Mucosa of gallbladder (tissue), 1 donor: ENCODE measurements at regions not wholly inside any gene's neighbourhood (a gene's known extent, or its start where the extent isn't known, plus 50 kb on each side); places are given as distances from the start of the nearest gene placed in this dataset.

Experiments used
- DNase-seq: peaks from one replicate; pipeline ENCODE4 v3.0.0-alpha.2; 2020; ENCODE audit warnings: low spot score
- donor health status: DM: no; HTN: no; CAD: no.

DNA sequence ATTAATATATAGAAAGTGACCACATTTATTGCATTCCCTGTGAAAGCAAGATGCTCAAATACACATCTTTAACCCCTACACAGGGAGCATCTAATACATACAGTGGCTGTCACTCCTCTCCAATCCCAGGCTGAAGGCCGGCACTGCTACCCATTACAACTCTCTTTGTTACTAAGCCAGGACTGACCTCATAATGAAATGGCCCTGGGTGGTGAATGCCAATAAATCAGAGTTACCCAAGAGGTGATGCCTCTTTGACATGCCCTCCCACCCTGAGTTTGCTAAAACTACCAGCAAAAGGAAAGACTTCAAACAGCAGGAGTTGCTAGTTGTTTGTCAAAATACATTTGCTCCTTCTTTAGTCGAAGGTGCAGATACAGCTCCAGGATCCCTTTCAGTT is 214.2 kb downstream of the FOXA2 start:
- DNase-seq = no peak

DNA sequence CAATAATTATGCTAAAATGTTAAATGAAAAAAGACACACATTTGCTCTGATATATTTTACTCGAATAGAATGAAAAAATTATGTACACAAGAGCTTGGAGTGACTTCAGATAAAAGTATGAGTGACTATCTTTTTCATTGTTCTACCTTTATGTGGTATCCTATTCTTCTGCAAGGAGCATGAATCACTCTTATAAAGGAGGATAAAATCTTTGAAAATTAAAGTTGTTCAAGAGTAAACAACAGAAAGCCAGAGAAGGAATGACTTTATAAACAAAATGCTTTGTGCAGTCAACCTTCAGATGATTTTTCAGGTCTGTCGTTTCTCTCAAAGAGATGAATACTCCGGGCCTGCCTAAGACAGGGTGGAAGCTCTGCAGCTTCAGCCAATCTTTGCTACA is 215.3 kb downstream of the FOXA2 start:
- DNase-seq = no peak

DNA sequence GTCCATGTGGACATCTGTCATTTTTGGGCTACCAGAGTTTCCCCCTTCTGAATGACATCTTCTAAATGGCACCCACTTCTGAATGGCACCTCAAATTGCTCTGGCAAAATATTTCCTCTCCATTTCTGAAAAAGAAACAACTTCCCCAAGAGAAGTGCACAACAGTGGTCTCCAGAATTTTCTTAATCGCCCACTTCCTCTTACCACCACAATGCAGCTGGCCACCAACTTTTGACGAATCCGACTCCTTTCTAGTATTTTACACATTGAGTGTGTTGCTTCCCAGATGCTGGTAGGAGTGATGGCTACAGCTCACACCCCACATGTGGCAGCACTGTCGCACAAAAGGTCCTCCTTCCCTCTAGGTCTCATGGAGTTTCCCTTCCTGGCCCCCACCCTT is 216.1 kb downstream of the FOXA2 start:
- no peak for DNase-seq

DNA sequence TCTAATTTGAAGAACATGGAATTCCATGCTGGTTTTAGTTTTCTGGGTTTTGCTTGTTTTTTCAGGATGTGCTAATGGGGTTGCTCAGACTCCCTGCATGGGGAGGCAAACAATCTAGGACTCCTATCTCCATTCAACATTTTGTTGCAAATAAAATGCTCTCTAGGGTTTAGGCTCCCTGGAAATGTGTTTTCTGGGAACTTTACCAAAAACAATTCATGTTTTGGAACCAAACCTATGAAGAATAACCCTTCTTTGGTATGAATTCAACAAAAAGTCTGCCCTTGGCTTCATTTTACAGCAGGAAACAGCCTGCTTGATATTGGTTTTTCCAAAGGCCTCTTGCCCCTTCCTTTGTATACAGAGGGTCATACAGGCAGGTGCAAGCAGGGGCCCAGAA is 217.7 kb downstream of the FOXA2 start:
- no peak for DNase-seq

DNA sequence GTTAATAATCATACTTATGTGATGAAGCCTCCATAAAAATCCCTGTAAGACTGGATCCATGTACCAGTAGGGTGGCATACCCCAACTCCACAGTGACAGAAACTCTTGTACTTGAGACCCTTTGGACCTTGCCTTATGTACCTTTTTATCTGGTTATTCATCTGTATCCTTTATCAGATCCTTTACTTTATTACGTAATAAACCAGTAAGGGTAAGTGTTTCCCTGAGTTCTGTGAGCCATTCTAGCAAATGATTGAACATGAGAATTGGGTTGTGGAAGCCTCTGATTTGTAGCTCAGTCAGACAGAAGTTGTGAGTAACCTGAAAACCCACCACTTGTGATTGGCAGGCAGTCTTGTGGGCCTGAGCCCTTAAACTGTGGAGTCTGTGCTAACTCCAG is 229.7 kb downstream of the FOXA2 start:
- no peak for DNase-seq

DNA sequence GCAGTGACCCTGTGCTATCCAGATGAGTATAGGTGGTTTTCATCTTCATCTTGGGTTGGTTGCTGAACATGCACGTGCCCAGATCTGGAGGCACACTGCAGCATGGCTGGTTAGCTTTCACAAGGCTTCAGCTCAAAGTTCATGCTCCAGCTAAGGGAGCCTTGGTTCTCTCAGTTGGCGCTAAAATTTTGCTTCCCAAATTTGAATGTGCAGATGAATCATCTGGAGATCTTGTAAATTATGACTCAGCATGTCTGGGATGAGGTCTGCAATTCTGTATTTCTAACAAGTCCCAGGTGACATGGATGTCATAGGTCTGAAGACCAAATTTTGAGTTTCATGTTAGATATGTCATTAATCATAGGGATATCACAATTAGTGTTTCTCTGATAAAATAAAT is 230.8 kb downstream of the FOXA2 start:
- DNase-seq = no peak

DNA sequence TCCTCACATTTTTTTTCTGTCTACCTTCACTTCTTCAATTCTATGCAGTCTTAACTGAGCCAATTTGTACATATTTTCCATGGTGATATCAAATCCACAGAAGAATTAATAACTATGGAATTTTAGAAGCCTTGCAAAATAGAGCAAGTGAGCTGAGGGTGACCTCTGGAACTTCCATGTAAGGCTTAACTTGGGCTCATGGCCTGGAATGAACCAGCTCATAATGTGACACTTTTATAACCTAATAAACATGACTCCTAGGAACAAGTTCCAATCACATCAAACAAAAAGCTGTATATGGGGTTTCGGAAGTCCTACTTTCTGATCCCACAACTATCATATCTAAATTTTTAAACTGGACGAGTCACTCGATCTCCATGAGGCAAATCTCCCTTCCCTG is 232.4 kb downstream of the FOXA2 start:
- no peak for DNase-seq

DNA sequence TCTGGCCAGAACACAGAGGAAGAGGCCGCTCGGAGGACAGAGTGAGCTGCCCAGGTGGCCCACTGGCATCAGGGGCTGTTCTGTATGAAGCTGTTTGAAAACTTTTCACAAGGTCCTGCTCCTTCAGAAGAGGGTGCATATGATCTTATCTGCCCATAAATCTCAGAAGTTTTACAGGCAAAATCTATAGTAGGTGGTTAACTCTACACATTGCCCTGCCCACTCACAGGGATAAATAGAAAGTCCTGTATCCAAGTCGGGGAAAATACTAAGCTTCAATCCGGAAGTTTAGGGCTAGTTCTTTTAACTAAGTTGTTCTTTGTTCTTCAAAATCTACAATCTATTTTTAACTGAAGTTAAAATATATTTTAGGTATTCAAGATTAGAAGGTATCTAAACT is 233.7 kb downstream of the FOXA2 start:
- DNase-seq = no peak

DNA sequence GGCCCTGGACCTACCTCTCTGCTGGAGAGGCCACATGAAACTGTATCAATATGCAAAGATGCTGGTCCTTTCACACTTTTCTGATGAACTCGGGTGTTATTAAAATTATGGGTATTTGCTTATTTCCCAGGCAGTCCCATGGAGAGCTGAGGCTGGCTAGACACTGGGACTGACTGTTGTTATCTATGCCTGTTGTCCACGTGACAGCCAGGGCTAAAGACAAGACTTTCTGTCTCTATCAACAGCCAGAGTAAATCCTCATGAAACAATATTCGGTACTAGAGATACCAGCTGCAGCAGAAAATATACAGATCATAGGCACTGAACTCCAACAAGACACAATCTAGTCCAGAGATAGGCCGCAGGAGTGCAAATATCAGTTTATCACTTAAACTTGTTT is 236.4 kb downstream of the FOXA2 start:
- no peak for DNase-seq

DNA sequence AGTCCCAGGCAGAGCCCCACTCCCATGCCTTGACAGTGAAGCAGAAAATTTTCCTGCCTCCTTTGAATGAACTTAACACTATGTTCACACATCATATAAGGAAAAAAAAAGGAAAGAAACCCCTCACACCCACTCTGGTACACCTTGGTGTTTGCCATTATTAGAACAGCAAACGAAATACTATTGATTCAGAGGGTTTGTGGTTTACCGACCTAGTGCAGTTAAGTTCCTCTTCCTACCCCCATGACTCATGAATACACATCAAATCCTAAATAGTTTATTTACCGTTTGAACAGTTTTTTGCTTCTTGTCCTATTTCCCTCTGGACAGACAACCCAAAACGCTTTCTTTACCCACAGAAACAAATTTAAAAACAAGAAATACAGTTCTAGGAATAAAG is 237.7 kb downstream of the FOXA2 start:
- DNase-seq = no peak

DNA sequence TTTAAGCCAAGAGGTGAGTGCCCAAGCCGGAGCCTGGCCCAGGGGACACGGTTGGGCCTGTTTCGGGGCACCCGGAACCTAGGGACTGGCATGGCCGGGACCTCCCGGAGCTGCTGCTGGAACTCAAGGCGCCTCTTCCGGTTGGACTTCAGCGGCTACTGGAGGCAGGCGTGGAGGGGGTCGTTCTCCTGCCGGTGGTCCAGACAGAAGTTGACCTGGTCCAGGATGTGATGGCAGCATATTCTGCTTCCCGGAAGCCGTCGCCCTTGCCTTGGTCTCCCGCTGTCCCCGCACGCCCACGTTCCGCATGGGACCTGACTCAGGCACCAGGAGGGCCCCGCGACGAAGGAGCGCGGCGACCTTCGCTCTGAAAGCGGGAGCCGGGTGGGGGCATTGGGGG is 240.8 kb downstream of the FOXA2 start:
- DNase-seq = no peak

DNA sequence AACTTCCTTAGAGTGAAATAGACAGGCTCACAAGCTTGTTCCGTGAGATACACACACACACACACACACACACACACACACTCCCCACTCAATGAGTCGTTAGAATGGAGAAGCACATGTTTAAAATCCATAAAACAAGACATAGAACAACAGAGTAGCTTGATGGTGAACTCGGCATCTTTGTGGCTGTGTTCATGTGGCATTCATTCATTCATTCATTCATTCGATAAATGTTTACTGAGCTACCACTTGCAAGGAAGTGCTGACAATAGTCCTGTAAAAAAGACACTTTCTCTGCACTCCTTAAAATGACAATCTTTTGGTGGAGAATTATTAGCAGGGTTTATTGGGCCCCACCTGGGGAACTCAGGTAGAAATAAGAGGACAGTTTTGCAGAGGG is 242.0 kb downstream of the FOXA2 start:
- no peak for DNase-seq

DNA sequence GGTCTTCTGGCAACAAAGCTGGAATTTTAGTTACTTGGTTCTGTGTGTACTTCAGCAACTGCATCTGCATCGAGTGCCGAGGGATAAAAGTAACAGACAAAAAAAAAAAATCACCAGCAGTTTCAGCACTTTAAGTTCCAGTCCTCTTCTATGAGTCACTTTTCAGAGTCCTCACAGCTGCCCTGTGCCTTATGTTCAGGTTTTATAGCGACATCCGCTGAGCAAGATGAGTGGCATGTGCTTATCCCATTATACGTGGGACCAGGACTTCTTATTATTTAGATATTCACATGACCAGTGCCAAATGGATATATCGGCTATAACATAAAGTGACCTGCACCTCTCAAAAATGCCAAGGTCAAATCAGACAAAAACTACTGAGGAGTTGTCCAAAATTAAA is 242.9 kb downstream of the FOXA2 start:
- no peak for DNase-seq

DNA sequence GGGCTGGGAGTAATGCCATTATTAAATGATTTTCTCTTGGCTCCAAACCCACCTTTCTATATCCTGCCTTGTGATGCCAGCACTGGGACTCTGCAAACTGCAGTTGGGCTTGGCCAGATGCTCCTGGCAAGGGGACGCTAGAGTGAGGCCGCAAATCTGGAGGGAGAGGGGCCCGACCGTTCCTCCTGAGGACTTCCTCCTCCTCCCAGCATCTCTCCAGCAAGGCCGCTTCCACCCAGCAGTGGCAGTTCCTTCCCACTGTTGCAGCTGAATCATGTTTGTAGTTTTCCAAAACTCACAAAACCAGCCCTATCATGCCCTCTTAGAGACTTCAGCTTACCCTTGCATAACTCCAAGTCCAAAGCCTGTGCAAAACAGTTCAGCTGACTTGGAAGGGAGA is 244.4 kb downstream of the FOXA2 start:
- DNase-seq = no peak

DNA sequence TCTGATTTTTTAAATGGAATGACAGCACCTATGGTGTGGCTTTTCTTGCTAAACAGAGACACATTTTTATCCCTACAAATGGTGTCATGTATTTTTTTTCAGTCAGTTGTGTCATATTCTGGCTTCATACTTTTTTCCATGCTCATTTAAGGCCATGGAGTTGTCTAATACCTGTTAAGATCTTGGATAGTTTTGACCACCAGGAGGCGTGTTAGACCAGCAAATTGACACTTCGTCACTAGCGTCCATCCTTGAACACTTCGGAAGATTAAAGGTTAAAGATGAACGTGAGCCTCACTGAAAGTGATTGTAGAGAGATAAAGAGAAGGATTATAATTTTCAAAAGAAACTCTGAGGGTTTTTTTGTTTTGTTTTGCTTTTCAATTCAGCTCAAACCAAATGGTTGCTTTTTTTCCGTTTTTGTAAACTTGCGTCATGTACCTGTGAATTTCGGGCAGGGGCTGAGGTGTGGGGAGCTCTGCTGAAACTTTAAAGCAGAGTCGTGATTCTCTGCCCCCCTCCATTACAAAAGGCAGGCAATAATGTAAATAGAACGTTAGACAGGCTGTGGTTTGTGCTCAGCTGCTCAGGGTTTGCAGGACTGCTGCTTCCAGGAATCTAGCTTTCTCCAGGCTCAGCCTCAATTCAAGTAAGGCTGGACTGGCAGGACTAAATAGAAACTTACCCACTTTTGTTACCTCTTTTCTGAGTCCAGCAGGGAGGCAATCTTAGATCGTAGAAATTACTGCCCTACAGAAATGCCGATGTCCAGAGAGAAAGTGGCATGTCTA is 245.1 kb downstream of the FOXA2 start:
- DNase-seq = peak; percentile 48

DNA sequence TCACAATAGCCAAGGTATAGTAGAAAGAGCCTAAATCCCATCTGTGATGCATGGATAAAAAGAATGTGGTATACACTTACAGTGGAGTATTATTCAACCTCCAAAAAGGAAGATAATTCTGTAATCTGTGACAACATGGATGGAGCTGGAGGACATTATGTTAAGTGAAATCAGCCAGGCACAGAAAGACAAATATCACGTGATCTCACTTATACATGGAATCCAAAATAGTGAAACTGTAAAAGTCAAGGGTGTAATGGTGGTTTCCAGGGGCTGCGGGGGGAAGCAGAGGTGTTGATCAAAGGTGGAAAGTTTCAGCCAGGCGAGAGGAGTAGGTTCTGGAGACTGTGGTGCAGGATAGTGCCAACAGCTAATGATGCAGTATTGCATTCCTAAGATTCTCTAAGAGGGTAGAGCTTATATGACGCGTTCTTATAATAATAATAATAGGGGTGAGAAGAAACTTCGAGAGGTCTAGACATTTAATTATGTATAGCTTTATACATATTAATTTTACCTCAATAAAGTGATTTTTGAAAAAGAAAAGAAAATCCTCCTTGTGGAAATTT is 246.1 kb downstream of the FOXA2 start:
- no peak for DNase-seq

DNA sequence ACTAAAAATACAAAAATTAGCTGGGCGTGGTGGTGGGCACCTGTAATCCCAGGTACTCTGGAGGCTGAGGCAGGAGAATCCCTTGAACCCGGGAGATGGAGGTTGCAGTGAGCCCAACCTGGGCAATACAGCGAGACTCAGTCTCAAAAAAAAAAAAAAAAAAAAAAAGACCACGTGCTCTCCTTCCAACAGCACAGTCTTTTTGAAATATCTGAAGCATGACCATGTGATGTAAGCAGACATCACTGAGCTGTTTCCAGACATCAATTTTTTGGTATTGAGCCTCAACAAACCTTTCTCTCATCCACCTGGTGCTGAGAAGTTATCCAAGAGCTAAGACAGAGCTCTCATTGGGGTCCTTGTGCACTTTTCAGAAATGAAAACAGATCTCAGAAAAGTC is 249.2 kb downstream of the FOXA2 start:
- no peak for DNase-seq

DNA sequence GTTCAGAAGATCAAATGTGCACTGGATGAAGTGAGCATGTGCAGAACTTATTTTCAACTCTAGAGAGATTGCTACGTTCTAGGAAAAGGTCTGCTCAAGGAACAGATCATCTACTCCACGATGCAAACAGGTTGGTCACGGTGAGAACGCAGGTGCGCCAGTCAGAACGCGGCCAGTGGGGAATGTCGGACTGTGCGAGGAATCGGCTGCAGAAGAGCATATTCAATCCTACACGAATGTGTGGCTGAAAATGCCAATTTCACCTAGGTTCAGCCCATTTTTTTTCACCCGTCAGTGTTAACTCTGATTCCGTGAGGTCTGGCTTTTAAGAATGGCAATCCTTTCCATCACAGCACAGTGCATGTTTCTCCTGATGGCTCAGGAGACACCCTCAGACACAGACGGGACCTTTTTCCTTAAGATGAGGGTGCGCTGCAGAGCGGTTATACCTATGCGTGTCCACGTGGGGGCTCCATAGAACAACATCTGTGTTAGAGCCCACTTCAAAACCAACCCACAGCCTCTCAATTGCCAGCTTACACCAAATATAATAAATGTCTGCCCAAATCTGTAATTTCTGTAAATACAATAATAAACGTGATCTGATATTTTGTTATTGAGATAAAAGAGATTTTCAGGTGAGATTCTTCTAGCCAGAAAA is 250.4 kb downstream of the FOXA2 start:
- DNase-seq = peak; percentile 45

DNA sequence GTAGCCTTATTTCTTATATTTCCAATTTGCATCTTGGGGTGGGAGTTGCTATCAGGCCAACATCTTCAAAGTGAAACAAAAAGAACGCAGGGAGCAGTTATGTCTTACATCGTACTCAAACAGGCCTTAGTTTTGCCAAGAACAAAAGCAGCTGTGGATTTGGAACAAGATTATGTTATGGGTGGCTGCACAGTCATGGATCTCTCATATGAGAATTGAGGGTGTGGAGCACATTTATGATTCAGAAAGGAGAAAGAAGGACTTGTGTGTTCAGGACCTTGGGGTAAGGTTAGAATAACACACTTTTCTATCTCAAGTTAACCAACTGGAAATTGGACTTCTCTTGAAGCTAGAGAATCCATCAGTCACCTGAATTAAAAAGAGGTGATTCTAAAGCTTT is 259.9 kb downstream of the FOXA2 start:
- no peak for DNase-seq

DNA sequence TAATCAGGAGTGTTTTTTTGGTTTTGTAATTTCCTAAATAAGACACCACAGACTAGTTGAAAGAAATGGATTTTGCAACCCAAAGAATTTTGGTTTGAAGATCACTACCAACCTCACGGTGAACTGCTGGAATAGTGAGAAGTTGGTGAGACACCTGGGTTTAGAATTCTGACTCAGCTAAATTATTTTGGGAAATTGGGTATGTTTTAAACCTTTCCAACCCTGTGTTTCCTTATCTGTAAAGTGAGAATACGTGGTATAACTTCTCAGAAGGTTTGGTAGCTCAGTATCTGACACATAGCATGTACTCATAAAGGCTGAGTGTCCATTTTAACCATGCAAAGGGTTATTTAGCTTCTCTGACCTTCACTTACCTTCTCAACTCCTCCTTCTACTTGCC is 261.9 kb downstream of the FOXA2 start:
- DNase-seq = no peak

DNA sequence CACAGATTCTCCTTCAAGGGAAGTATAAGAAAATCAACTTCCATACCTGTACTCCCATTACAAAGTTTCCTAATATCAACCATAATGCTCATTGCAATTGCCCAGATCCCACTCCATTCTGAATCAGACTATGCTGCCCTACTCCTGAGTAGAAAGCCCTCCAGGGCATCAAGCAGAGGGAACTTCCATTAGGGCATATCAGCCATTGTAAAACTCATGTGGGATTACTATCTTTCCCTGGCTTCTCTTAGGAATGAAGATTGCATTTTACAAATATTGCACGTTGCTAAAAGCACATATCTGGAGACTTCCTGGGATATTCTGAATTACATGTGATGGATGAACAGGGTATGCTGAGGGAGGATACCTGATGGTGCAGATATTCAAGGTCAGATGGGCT is 263.2 kb downstream of the FOXA2 start:
- no peak for DNase-seq

DNA sequence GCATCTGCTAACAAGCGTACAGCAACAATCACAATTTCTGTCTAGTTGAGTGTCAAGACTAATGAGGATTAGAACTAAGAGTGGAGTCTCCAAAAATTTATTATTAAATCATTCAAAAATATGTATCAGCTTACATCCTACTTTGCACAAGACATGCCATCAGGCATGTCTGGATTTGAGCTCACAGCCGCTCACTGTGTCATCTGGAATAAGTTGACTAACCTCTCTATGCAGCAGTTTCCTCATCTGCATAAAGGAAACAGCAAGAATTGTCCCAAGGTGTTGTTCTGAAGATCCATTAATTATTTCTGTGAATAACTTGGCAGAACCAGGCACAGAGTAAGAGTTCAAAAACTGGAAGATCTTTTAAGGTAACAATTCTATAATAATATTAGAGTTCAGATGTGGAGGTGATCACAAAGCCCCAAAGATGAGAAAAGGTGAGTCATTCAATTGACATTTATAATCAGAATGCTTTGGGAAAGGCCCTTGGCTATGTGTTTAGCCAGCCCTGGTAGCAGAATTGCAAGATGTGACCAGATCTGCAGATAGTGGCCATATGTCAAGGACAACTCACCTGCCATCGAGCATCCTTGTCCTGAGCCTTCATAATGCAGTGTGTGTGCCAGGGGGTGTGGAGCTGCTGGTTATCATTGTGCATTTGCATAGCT is 264.0 kb downstream of the FOXA2 start:
- no peak for DNase-seq

DNA sequence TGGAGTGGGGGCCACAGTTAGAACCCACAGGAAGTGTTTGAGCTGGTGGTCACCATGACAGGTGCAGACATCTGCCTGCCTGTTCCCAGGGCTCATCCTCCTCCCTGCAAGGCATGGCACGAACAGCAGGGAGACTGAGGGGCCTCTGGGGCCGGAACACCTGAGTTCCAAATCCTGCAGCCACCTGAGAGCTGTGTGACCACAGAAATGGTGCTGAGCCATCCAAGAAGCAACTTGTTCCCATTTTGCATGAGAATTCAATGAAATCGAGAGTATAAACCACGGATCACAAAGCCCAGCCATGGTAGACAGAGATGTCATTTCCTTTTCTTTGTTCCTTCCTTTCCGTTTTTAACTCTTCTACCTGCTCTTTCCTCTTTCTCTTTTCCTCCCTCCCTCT is 268.6 kb downstream of the FOXA2 start:
- no peak for DNase-seq
